Spleen (tissue), 11 donors: ENCODE measurements at regions not wholly inside any gene's neighbourhood (a gene's known extent, or its start where the extent isn't known, plus 50 kb on each side); places are given as distances from the start of the nearest gene placed in this dataset.

Experiments
- DNase-seq: peaks from one replicate; pipeline ENCODE4 v3.0.0-alpha.2; 2020
- H3K27ac ChIP-seq, 8 donors: fragments of 200-600 bp; sonication (generic) in 7 of 8; 1 replicate in 4 of 8; 2 replicates in 4 of 8; pipeline versions ENCODE4 v1.5.0 to v1.8.0; 2016 to 2021; ENCODE audit warnings: inconsistent platforms in 4 of 8, mild to moderate bottlenecking in 4 of 8, moderate library complexity in 1 of 8
- H3K27me3 ChIP-seq, 7 donors: fragments of 200-600 bp; sonication (generic) in 6 of 7; replicated peaks in 1 of 7; 1 replicate in 4 of 7; 2 replicates in 3 of 7; pipeline versions ENCODE4 v1.5.0 to v1.8.0; 2016 to 2021; ENCODE audit warnings: inconsistent platforms in 3 of 7, mild to moderate bottlenecking in 1 of 7
- H3K36me3 ChIP-seq, 6 donors: fragments of 200-600 bp; sonication (generic) in 5 of 6; 1 replicate in 4 of 6; 2 replicates in 2 of 6; pipeline versions ENCODE4 v1.5.0 to v1.8.0; 2016 to 2021; ENCODE audit warnings: inconsistent platforms in 2 of 6
- H3K4me1 ChIP-seq, 6 donors: fragments of 200-600 bp; sonication (generic) in 5 of 6; 1 replicate in 3 of 6; 2 replicates in 3 of 6; pipeline versions ENCODE4 v1.5.0 to v1.8.0; 2016 to 2021; ENCODE audit warnings: inconsistent platforms in 3 of 6
- H3K4me3 ChIP-seq, 8 donors: fragments of 200-600 bp; sonication (generic) in 7 of 8; 1 replicate in 4 of 8; 2 replicates in 4 of 8; pipeline versions ENCODE4 v1.5.0 to v1.8.0; 2016 to 2021; ENCODE audit warnings: inconsistent platforms in 4 of 8, mild to moderate bottlenecking in 4 of 8, moderate library complexity in 2 of 8
- H3K9me3 ChIP-seq, 8 donors: fragments of 200-600 bp; sonication (generic) in 7 of 8; 1 replicate in 4 of 8; 2 replicates in 4 of 8; pipeline versions ENCODE4 v1.5.0 to v1.8.0; 2016 to 2021; ENCODE audit warnings: inconsistent platforms in 4 of 8
- CTCF ChIP-seq, 11 experiments: fragments of 200-600 bp in 7 of 11; fragments of 450-650 bp in 4 of 11; sonication (generic) in 4 of 11; IDR thresholded peaks in 8 of 11; conservative IDR thresholded peaks in 3 of 11; 1 replicate in 7 of 11; 2 replicates in 4 of 11; pipeline versions ENCODE4 v1.4.0 to v1.8.0; 2016 to 2021; ENCODE audit warnings: antibody characterized with exemption in 11 of 11, inconsistent platforms in 4 of 11, mild to moderate bottlenecking in 1 of 11
- POLR2A ChIP-seq, 3 donors: fragments of 450-650 bp; IDR thresholded peaks; one replicate each; pipeline ENCODE4 v1.5.1; 2017; ENCODE audit warnings: antibody characterized with exemption in 3 of 3, mild to moderate bottlenecking in 1 of 3
- POLR2AphosphoS5 ChIP-seq, 3 donors: sonication (generic); formaldehyde crosslinking; IDR thresholded peaks; one replicate each; pipeline ENCODE4 v1.5.1; 2017; ENCODE audit warnings: antibody characterized with exemption in 3 of 3
- WGBS, 5 donors: extraction: QIAGEN DNeasy Blood & Tissue Kit in 3 of 5; methylation state at CpG; one replicate each; pipeline versions ENCODE4 v1.1.5 to v1.1.7; 2013 to 2018; 5-methylcytosine and 5-hydroxymethylcytosine counted together
- intact Hi-C: fragments of 100-400 bp; cut with DNase I; formaldehyde crosslinking; loops from one replicate; pipeline ENCODE4 v1.15.0; 2023; ENCODE audit warnings: low total_unique reads
- donor health status: healthy with polysubstance abuse.
- donor health status: DM: no; HTN: no; CAD: no; lungs with moderate emphysema.
- donor health status: DM: no; HTN: no; CAD: no.
- donor health status: Bipolar disorder and iron deficiency.
- donor health status: healthy.
- donor health status: DM: no; HTN: no; CAD: no.
- donor health status: DM: yes; HTN: yes; CAD: no.

- Histone ChIP-seq H3K27ac (no peak overlapping the region), H3K36me3 (no peaks in the 10 kb centered on the region), H3K4me3 (no peak overlapping the region), H3K4me1 (no peaks in the 10 kb centered on the region), H3K27me3 (no peaks in the 10 kb centered on the region), H3K9me3 (no peaks in the 10 kb centered on the region)
- TF ChIP-seq CTCF (IDR thresholded peaks at IDR 0.05 in 8 of 11, conservative IDR thresholded peaks at IDR 0.05 in 3 of 11) (no peak), POLR2A (IDR thresholded peaks at IDR 0.05) (no peak), POLR2AphosphoS5 (IDR thresholded peaks at IDR 0.05) (no peak)
- intact Hi-C loops: no loop called here
- WGBS, 5 donors: 79 to 100% (median 96%) methylated on average over 1 of the region's 1 CpG
- DNase-seq: no peak
Observed at GRCh38 chrX:13389501-13389900, 69.6 kb upstream of the ATXN3L start.

- H3K27ac ChIP-seq: no peak overlapping the region
- H3K36me3 ChIP-seq: no peaks in the 10 kb centered on the region
- H3K9me3 ChIP-seq: no peaks in the 10 kb centered on the region
- WGBS, 5 donors: 74 to 91% (median 86%) methylated on average over 2 of the region's 2 CpGs
- H3K4me1 ChIP-seq: no peaks in the 10 kb centered on the region
- H3K27me3 ChIP-seq: no peaks in the 10 kb centered on the region
- no peak overlapping the region for H3K4me3 ChIP-seq
- TF ChIP-seq CTCF (IDR thresholded peaks at IDR 0.05 in 8 of 11, conservative IDR thresholded peaks at IDR 0.05 in 3 of 11): no peak
- TF ChIP-seq POLR2AphosphoS5 (IDR thresholded peaks at IDR 0.05): no peak
- no peak for TF ChIP-seq POLR2A (IDR thresholded peaks at IDR 0.05)
- intact Hi-C loops: no loop called here
- DNase-seq: no peak
Observed at GRCh38 chrX:13387666-13388494, 68.0 kb upstream of the ATXN3L start.

- intact Hi-C loops: no loop called here
- DNase-seq: no peak
Observed at GRCh38 chrX:13386636-13387035, 66.8 kb upstream of the ATXN3L start.

GRCh38 chrX:13386092-13386491 lies 66.2 kb upstream of the ATXN3L start:
- H3K36me3 ChIP-seq: no peaks in the 10 kb centered on the region
- no peaks in the 10 kb centered on the region for H3K9me3 ChIP-seq
- no peaks in the 10 kb centered on the region for H3K27me3 ChIP-seq
- no peaks in the 10 kb centered on the region for H3K4me1 ChIP-seq
- 75 to 85% (median 81%) methylated on average over 3 of the region's 3 CpGs for WGBS, 5 donors
- intact Hi-C loops: no loop called here
- no peak for TF ChIP-seq POLR2A (IDR thresholded peaks at IDR 0.05)
- no peak for TF ChIP-seq POLR2AphosphoS5 (IDR thresholded peaks at IDR 0.05)
- no peak for TF ChIP-seq CTCF (IDR thresholded peaks at IDR 0.05 in 8 of 11, conservative IDR thresholded peaks at IDR 0.05 in 3 of 11)
- H3K4me3 ChIP-seq: no peak overlapping the region
- no peak overlapping the region for H3K27ac ChIP-seq
- no peak for DNase-seq

More at GRCh38 chrX:13386636-13387035, 66.8 kb upstream of the ATXN3L start:
- H3K4me3 ChIP-seq: no peak overlapping the region
- H3K27ac ChIP-seq: no peak overlapping the region
- no peaks in the 10 kb centered on the region for H3K27me3 ChIP-seq
- TF ChIP-seq CTCF (IDR thresholded peaks at IDR 0.05 in 8 of 11, conservative IDR thresholded peaks at IDR 0.05 in 3 of 11): no peak
- no peaks in the 10 kb centered on the region for H3K9me3 ChIP-seq
- no peaks in the 10 kb centered on the region for H3K36me3 ChIP-seq
- H3K4me1 ChIP-seq: no peaks in the 10 kb centered on the region
